Vagina (tissue), 2 donors: ENCODE measurements at regions not wholly inside any gene's neighbourhood (a gene's known extent, or its start where the extent isn't known, plus 50 kb on each side); places are given as distances from the start of the nearest gene placed in this dataset.

Experiments
- POLR2A ChIP-seq, 2 donors: fragments of 450-650 bp; IDR thresholded peaks; one replicate each; pipeline ENCODE4 v1.6.1; 2017; ENCODE audit warnings: antibody characterized with exemption in 2 of 2, mild to moderate bottlenecking in 2 of 2, moderate library complexity in 2 of 2
- TF ChIP-seq, protein P1 (sequence below), 3 experiments: fragments of 450-650 bp in 2 of 3; fragments of 200-600 bp in 1 of 3; sonication (generic) in 1 of 3; IDR thresholded peaks; one replicate each; pipeline ENCODE4 v1.5.1; 2017 to 2019; ENCODE audit warnings: antibody characterized with exemption in 3 of 3, mild to moderate bottlenecking in 2 of 3, moderate library complexity in 2 of 3

DNA sequence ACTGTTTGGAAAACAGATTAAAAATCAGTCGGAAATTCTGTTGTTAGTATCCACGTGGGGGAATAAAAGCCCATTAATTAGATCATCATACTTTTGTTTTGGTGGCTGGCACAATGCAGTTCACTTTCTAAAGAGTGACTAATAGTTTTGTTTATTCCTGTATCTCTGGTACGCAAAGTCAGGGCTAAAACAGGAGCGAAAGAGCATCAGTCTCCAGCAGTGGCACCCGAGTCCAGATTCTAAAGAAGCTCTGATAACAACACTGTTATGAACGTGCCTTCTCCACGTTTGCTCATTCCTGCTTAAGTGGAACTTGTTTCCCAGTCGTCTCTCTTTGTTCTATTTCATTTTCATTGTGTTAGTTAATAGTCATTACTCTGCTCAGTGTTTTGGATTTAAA, 69.6 kb downstream of the HSPA13 start:
- TF ChIP-seq, protein P1, sequence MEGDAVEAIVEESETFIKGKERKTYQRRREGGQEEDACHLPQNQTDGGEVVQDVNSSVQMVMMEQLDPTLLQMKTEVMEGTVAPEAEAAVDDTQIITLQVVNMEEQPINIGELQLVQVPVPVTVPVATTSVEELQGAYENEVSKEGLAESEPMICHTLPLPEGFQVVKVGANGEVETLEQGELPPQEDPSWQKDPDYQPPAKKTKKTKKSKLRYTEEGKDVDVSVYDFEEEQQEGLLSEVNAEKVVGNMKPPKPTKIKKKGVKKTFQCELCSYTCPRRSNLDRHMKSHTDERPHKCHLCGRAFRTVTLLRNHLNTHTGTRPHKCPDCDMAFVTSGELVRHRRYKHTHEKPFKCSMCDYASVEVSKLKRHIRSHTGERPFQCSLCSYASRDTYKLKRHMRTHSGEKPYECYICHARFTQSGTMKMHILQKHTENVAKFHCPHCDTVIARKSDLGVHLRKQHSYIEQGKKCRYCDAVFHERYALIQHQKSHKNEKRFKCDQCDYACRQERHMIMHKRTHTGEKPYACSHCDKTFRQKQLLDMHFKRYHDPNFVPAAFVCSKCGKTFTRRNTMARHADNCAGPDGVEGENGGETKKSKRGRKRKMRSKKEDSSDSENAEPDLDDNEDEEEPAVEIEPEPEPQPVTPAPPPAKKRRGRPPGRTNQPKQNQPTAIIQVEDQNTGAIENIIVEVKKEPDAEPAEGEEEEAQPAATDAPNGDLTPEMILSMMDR (IDR thresholded peaks at IDR 0.05), result no peak
- TF ChIP-seq POLR2A (IDR thresholded peaks at IDR 0.05), result no peak
